GM12875 (cell line): ENCODE measurements at regions not wholly inside any gene's neighbourhood (a gene's known extent, or its start where the extent isn't known, plus 50 kb on each side); places are given as distances from the start of the nearest gene placed in this dataset.

ENCODE experiments used
- H3K4me3 ChIP-seq: one replicate; pipeline ENCODE4 v1.5.1; 2011; ENCODE audit warnings: low read depth, low read length, control low read depth
- TF ChIP-seq, protein P1 (sequence below): IDR thresholded peaks from 2 replicates; pipeline ENCODE4 v1.5.1; 2011; ENCODE audit warnings: low read depth, mild to moderate bottlenecking, control low read depth, inconsistent platforms, low read length, moderate library complexity, borderline replicate concordance; ENCODE audit not compliant: insufficient read depth

DNA sequence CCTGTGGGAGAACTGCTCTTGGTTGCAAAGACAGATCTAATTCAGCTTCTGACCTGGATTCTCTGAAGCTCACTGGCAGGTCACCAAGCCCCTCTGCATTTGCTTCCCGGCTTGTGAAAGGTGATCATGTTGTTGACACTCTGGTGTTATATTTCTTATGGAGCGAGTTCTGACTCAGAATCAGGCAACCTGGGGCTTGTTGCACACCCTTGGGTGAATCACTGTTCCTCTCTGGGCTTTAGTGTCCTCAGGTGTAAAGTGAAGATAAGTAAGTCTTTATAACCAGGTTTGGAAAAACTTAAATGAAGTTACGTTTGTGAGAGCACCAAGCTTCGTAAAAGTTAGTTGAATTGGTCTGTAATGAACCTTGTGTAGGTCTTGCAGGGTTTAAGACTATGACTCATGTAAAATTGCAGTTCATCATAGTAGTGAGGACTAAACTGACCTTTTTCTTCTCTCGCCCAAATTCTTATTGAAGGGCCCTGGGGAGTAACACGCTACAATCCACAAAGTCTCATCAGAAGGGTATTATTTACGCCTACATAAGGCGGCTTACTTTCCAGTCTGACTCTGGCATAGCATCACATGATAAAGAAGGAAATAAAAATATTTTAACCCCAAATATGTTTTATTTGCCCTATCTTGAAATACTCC is 218.6 kb downstream of the TMEM38B start:
- TF ChIP-seq, protein P1, sequence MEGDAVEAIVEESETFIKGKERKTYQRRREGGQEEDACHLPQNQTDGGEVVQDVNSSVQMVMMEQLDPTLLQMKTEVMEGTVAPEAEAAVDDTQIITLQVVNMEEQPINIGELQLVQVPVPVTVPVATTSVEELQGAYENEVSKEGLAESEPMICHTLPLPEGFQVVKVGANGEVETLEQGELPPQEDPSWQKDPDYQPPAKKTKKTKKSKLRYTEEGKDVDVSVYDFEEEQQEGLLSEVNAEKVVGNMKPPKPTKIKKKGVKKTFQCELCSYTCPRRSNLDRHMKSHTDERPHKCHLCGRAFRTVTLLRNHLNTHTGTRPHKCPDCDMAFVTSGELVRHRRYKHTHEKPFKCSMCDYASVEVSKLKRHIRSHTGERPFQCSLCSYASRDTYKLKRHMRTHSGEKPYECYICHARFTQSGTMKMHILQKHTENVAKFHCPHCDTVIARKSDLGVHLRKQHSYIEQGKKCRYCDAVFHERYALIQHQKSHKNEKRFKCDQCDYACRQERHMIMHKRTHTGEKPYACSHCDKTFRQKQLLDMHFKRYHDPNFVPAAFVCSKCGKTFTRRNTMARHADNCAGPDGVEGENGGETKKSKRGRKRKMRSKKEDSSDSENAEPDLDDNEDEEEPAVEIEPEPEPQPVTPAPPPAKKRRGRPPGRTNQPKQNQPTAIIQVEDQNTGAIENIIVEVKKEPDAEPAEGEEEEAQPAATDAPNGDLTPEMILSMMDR = no peak
- H3K4me3 ChIP-seq = no peak overlapping the region

DNA sequence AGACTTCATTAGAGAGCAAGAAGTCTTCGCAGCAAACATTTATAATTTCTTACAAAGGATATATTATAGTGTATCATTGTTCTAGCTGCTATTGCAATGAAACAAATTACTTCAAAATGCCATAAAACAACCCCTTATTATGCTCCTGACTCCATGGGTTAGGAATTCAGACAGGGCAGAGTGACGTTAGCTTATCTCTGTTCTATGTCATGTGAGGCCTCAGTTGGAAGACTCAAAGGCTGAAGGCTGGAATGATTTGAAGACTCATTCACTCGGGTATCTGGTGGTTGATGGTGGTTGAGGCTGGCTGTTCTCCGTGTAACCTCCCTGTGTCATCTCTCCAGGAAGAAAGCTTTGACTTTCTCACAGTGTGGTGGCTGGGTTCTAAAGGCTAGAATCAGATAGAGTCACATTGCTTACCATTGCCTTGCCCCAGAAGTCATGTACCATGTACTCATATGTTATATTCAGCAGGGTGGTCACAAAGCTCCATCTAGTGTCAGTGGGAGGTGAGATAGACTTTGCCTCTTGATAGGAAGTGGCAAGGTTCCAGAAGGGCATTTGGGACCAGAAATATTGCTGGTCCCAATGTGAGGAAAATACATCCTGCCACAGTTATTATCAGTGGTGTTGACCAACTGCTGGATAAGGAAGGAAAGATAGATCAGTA is 226.9 kb downstream of the TMEM38B start:
- no peak overlapping the region for H3K4me3 ChIP-seq
- TF ChIP-seq, protein P1 = no peak

DNA sequence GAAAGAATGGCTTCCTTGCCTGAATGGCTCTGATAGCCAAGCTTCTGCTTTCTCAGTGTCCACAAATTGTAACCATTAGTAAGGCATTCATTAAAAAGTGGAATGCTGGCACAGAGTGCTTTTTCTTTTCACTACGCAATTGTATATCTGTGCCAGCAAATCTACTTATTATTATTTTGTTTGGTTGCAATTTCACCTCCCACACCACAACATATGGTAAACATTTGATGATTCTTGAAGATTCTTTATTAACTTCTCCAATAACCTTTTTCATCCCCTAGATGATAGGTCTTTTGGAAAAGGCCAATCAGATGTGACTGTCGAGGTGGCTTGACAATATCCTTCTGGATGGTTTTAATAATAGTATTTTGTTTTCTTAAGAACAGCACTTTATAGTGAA is 234.1 kb downstream of the TMEM38B start:
- no peak overlapping the region for H3K4me3 ChIP-seq
- TF ChIP-seq, protein P1 = no peak

DNA sequence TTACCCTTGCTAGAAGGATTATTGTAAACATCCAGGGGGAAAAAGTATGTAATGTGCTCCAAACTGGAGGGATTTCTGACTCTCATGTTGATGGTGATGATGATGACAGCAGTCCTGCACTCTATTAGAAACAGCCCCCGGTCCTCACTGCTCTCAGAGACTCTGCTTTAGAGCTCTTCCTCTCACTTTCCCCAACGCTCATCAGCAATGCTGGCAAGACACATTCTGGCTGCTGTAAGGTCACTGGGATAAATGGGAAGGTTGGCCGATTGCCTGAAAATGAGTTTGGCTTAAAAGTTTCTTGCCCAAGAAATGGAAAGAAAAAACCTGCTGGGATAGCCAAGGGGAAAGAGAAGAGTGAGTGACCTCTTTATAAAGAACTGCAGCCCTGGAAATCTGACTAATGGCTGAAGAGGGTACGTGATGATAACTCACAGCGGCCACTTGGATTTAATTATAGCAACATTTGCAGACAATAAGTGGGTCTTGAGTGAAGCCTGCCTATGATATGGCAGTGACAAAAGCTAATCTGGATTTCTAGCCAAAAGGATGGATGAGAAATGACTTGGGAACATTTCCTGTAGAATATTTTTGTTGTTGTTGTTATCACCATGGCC is 235.8 kb downstream of the TMEM38B start:
- H3K4me3 ChIP-seq = no peak overlapping the region
- TF ChIP-seq, protein P1 = no peak

DNA sequence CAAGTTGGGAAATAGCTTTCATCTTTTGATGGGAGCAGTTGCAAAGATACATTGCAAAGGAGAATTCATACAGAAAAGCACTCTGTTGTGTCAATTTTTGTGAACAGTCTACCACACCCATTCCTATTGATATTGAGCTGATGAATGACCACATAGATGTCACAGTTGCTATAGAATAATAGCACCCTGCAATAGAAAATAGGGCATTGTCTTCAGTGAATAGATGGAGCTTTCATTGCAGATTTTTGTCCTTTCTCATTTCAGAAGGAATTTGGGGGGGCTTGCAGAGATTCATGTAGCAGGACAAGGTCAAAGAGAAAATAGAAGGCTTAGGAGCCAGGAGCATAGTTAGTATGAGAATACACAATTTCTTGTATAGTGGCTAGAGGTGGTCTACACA is 237.9 kb downstream of the TMEM38B start:
- TF ChIP-seq, protein P1 = no peak

DNA sequence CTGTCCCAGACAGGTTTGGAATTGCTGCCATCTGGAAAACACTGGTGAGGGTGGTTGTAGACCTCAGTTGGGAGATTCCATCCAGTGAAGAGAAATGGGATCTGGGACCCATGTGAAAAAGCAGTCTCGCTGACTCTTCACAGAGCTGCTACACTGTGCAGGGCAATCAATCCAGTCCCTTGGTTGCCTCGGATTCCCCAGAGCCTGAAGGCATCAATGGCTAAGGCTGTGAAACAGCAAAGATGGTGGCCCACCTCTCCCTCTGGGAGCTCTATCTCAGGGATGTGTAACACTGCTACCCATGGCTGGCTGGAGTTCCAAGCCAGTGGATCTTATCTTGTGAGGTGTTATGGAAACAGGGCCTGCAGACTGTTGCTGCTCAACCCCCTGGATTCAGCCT is 256.1 kb downstream of the TMEM38B start:
- no peak overlapping the region for H3K4me3 ChIP-seq
- TF ChIP-seq, protein P1 = no peak

More for the DNA sequence above, 237.9 kb downstream of the TMEM38B start:
- no peak overlapping the region for H3K4me3 ChIP-seq

DNA sequence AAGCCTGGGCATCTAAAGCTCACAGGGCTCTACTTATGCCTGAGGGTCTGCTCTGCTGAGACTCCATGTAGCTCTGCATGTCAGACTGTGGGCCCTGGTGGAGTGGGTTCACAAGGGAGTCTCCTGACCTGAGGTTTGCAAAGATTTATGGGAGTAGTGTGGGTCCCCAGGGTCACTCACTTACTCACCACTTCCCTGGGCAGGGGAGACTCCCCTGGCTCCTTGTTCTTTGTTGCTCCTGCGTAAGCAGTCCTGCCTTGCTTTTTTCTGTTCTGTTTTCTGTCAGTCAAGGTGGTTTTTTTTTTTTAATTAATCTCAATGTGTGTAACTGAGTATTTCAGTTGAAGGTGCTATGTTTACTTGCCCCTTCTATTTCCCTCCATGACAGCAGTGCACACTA is 256.6 kb downstream of the TMEM38B start:
- H3K4me3 ChIP-seq = no peak overlapping the region
- TF ChIP-seq, protein P1 = no peak
